HEK293 (cell line): ENCODE measurements at regions not wholly inside any gene's neighbourhood (a gene's known extent, or its start where the extent isn't known, plus 50 kb on each side); places are given as distances from the start of the nearest gene placed in this dataset.

Experiments
- CTCF ChIA-PET: fragments of 350-600 bp; formaldehyde crosslinking; extraction: SDS; loops from one replicate; lab custom pipeline; 2021; ENCODE audit warnings: antibody characterized with exemption; lab: Yijun Ruan, JAX
- POLR2A ChIA-PET: fragments of 300-600 bp; formaldehyde crosslinking; extraction: SDS; loops from one replicate; lab custom pipeline; 2020; ENCODE audit warnings: antibody characterized with exemption, inconsistent platforms; lab: Yijun Ruan, JAX
- H3K27ac ChIP-seq: fragments of 200-500 bp; sonication (Bioruptor generic); 2 replicates; pipeline ENCODE4 v1.5.1; 2014; ENCODE audit warnings: low read depth, low read length, control low read depth, inconsistent platforms; ENCODE audit errors: extremely low read depth
- H3K36me3 ChIP-seq, 2 experiments: fragments of 200-500 bp in 1 of 2; sonication (Bioruptor generic) in 1 of 2; 1 replicate in 1 of 2; 2 replicates in 1 of 2; pipeline ENCODE4 v1.5.1; 2014 to 2017; ENCODE audit warnings: inconsistent platforms in 2 of 2, low read length in 2 of 2; ENCODE audit not compliant: control insufficient read depth in 2 of 2, insufficient read depth in 1 of 2
- H3K4me1 ChIP-seq: fragments of 200-500 bp; sonication (Bioruptor generic); 2 replicates; pipeline ENCODE4 v1.5.1; 2014; ENCODE audit warnings: mild to moderate bottlenecking, low read length, inconsistent platforms; ENCODE audit not compliant: control insufficient read depth, insufficient read depth
- H3K4me3 ChIP-seq: 2 replicates; pipeline ENCODE4 v1.5.1; 2011; ENCODE audit warnings: low read depth, mild to moderate bottlenecking, control low read depth, low read length, moderate library complexity
- H3K9me3 ChIP-seq: fragments of 200-500 bp; sonication (Bioruptor generic); 2 replicates; pipeline ENCODE4 v1.5.1; 2014; ENCODE audit warnings: low read depth, low read length, inconsistent platforms; ENCODE audit not compliant: control insufficient read depth, insufficient read depth
- BCL6B ChIP-seq: fragments of 450-650 bp; formaldehyde crosslinking; IDR thresholded peaks from 2 replicates; pipeline ENCODE4 v1.5.1; 2017; ENCODE audit warnings: missing biosample characterization, missing genetic modification characterization
- KLF17 ChIP-seq: fragments of 450-650 bp; formaldehyde crosslinking; IDR thresholded peaks from 2 replicates; pipeline ENCODE4 v1.5.1; 2016; ENCODE audit warnings: missing biosample characterization, missing genetic modification characterization
- OSR2 ChIP-seq: fragments of 450-650 bp; formaldehyde crosslinking; IDR thresholded peaks from 2 replicates; pipeline ENCODE4 v1.5.1; 2016; ENCODE audit warnings: missing biosample characterization, missing genetic modification characterization
- PATZ1 ChIP-seq: fragments of 450-650 bp; formaldehyde crosslinking; IDR thresholded peaks from 2 replicates; pipeline ENCODE4 v1.5.1; 2016; ENCODE audit warnings: missing biosample characterization, missing genetic modification characterization
- PRDM6 ChIP-seq: fragments of 450-650 bp; formaldehyde crosslinking; IDR thresholded peaks from 2 replicates; pipeline ENCODE4 v1.5.1; 2017; ENCODE audit warnings: missing biosample characterization, missing genetic modification characterization
- REPIN1 ChIP-seq: fragments of 450-650 bp; formaldehyde crosslinking; IDR thresholded peaks from 2 replicates; pipeline ENCODE4 v1.5.1; 2017; ENCODE audit warnings: missing biosample characterization, missing genetic modification characterization, low read depth
- REST ChIP-seq: fragments of 450-650 bp; formaldehyde crosslinking; IDR thresholded peaks from 2 replicates; pipeline ENCODE4 v1.5.1; 2016; ENCODE audit warnings: missing biosample characterization, missing genetic modification characterization
- YY1 ChIP-seq: fragments of 450-650 bp; formaldehyde crosslinking; IDR thresholded peaks from 2 replicates; pipeline ENCODE4 v1.5.1; 2018; ENCODE audit warnings: missing biosample characterization, missing genetic modification characterization
- ZFP69B ChIP-seq: fragments of 450-650 bp; formaldehyde crosslinking; IDR thresholded peaks from 2 replicates; pipeline ENCODE4 v1.5.1; 2016; ENCODE audit warnings: missing biosample characterization, missing genetic modification characterization
- ZNF146 ChIP-seq: fragments of 450-650 bp; formaldehyde crosslinking; IDR thresholded peaks from 2 replicates; pipeline ENCODE4 v1.5.1; 2016; ENCODE audit warnings: missing biosample characterization, missing genetic modification characterization
- ZNF19 ChIP-seq: fragments of 450-650 bp; formaldehyde crosslinking; IDR thresholded peaks from 2 replicates; pipeline ENCODE4; 2016; ENCODE audit warnings: missing biosample characterization, missing genetic modification characterization, low read depth
- ZNF23 ChIP-seq: fragments of 450-650 bp; formaldehyde crosslinking; IDR thresholded peaks from 2 replicates; pipeline ENCODE4 v1.5.1; 2016; ENCODE audit warnings: missing biosample characterization, missing genetic modification characterization, borderline replicate concordance
- ZNF24 ChIP-seq: fragments of 450-650 bp; formaldehyde crosslinking; IDR thresholded peaks from 2 replicates; pipeline ENCODE4 v1.5.1; 2016; ENCODE audit warnings: missing biosample characterization, missing genetic modification characterization
- ZNF398 ChIP-seq: fragments of 450-650 bp; formaldehyde crosslinking; IDR thresholded peaks from 2 replicates; pipeline ENCODE4 v1.5.1; 2017; ENCODE audit warnings: missing biosample characterization, missing genetic modification characterization
- ZNF585B ChIP-seq: fragments of 450-650 bp; formaldehyde crosslinking; IDR thresholded peaks from 2 replicates; pipeline ENCODE4 v1.5.1; 2016; ENCODE audit warnings: missing biosample characterization, missing genetic modification characterization
- ZNF664 ChIP-seq: fragments of 450-650 bp; formaldehyde crosslinking; IDR thresholded peaks from 2 replicates; pipeline ENCODE4 v1.5.1; 2016; ENCODE audit warnings: missing biosample characterization, missing genetic modification characterization
- ZNF704 ChIP-seq: fragments of 450-650 bp; formaldehyde crosslinking; IDR thresholded peaks from 2 replicates; pipeline ENCODE4 v1.5.1; 2016; ENCODE audit warnings: missing biosample characterization, missing genetic modification characterization

GRCh38 chr6:156273065-156273711, 504.0 kb upstream of the ARID1B start:
- POLR2A ChIA-PET: no interaction called here
- Histone ChIP-seq H3K27ac (no peak overlapping the region), H3K4me3 (no peak overlapping the region), H3K36me3 (no peaks in the 10 kb centered on the region), H3K4me1 (no peaks in the 10 kb centered on the region), H3K9me3 (no peaks in the 10 kb centered on the region)
- no peak for TF ChIP-seq ZNF664 (tag by site-specific recombination)
- TF ChIP-seq BCL6B (tag by site-specific recombination): no peak
- no peak for TF ChIP-seq ZNF19 (tag by site-specific recombination)
- TF ChIP-seq ZNF398 (tag by site-specific recombination): no peak
- no peak for TF ChIP-seq ZNF704
- no peak for TF ChIP-seq KLF17 (tag by site-specific recombination)
- TF ChIP-seq ZFP69B (tag by site-specific recombination): no peak
- TF ChIP-seq ZNF23 (tag by site-specific recombination): no peak
- no peak for TF ChIP-seq ZNF585B (tag by site-specific recombination)
- TF ChIP-seq REPIN1: no peak
- no peak for TF ChIP-seq YY1
- TF ChIP-seq PATZ1: no peak
- no peak for TF ChIP-seq PRDM6
- no peak for TF ChIP-seq ZNF146
- TF ChIP-seq REST (tag by site-specific recombination): no peak
- no peak for TF ChIP-seq OSR2
- TF ChIP-seq ZNF24 (tag by site-specific recombination): no peak
- CTCF ChIA-PET: no interaction called here
